ENCODE measurements at regions not wholly inside any gene's neighbourhood (a gene's known extent, or its start where the extent isn't known, plus 50 kb on each side); places are given as distances from the start of the nearest gene placed in this dataset.
A peak's percentile ranks its signal among the peaks of the same experiment; 100 is the strongest.

GRCh38 chr7:98679741-98680140 is 62.7 kb downstream of the NPTX2 start:
- no peak for DNase-seq

GRCh38 chr7:98681511-98681910 is 64.4 kb downstream of the NPTX2 start:
- no peak for DNase-seq

- DNase-seq, result no peak
These were observed 64.9 kb downstream of the NPTX2 start for GRCh38 chr7:98681951-98682350.

- no peak for DNase-seq
These were observed 66.4 kb downstream of the NPTX2 start for GRCh38 chr7:98683514-98683913.

GRCh38 chr7:98685541-98685940 is 68.5 kb downstream of the NPTX2 start:
- DNase-seq, result no peak

- DNase-seq, result no peak
These were observed 69.5 kb downstream of the NPTX2 start for GRCh38 chr7:98686466-98687080.

- DNase-seq, result no peak
These were observed 70.1 kb downstream of the NPTX2 start for GRCh38 chr7:98687111-98687751.

- no peak for DNase-seq
These were observed 74.5 kb downstream of the NPTX2 start for GRCh38 chr7:98691619-98692018.

- no peak for DNase-seq
These were observed 80.0 kb downstream of the NPTX2 start for GRCh38 chr7:98697083-98697482.

- no peak for DNase-seq
These were observed 80.6 kb downstream of the NPTX2 start for GRCh38 chr7:98697485-98698240.

GRCh38 chr7:98698976-98699375 is 81.9 kb downstream of the NPTX2 start:
- DNase-seq, result no peak

- no peak for DNase-seq
These were observed 83.4 kb downstream of the NPTX2 start for GRCh38 chr7:98700533-98700932.

GRCh38 chr7:98701372-98701771 is 84.3 kb downstream of the NPTX2 start:
- DNase-seq, result no peak

GRCh38 chr7:98702021-98702420 is 84.9 kb downstream of the NPTX2 start:
- no peak for DNase-seq

- DNase-seq, result peak; percentile 13
These were observed 86.8 kb downstream of the NPTX2 start for GRCh38 chr7:98703916-98704315.

GRCh38 chr7:98705626-98706025 is 88.5 kb downstream of the NPTX2 start:
- no peak for DNase-seq

- no peak for DNase-seq
These were observed 90.0 kb downstream of the NPTX2 start for GRCh38 chr7:98707076-98707475.

- DNase-seq, result no peak
These were observed 94.9 kb downstream of the NPTX2 start for GRCh38 chr7:98711945-98712344.

GRCh38 chr7:98713165-98713810 is 96.2 kb downstream of the NPTX2 start:
- DNase-seq, result no peak

- no peak for DNase-seq
These were observed 102.3 kb downstream of the NPTX2 start for GRCh38 chr7:98719396-98719795.

- no peak for DNase-seq
These were observed 105.3 kb downstream of the NPTX2 start for GRCh38 chr7:98722402-98722801.

GRCh38 chr7:98724591-98724990 is 107.5 kb downstream of the NPTX2 start:
- no peak for DNase-seq

GRCh38 chr7:98727146-98727709 is 110.1 kb downstream of the NPTX2 start:
- no peak for DNase-seq

Measured in OCI-M1 (cell line).